K562 (cell line): ENCODE measurements at regions not wholly inside any gene's neighbourhood (a gene's known extent, or its start where the extent isn't known, plus 50 kb on each side); places are given as distances from the start of the nearest gene placed in this dataset.

Experiments used
- CBX5 ChIP-seq: IDR thresholded peaks from 2 replicates; pipeline ENCODE4 v1.6.1; 2014; ENCODE audit warnings: low read depth, borderline replicate concordance
- CEBPG ChIP-seq, 3 experiments: fragments of 200-800 bp in 1 of 3; sonication (Bioruptor generic) in 1 of 3; sonication (generic) in 1 of 3; formaldehyde crosslinking in 1 of 3; IDR thresholded peaks in 2 of 3; conservative IDR thresholded peaks in 1 of 3; 2 replicates each; pipeline versions ENCODE4 v1.6.1 to v1.8.0; 2016 to 2022; ENCODE audit warnings: missing compliant biosample characterization in 2 of 3, missing genetic modification characterization in 2 of 3, mild to moderate bottlenecking in 1 of 3, missing genetic modification reagents in 1 of 3
- EZH2 ChIP-seq: IDR thresholded peaks from 2 replicates; pipeline ENCODE4 v1.6.1; 2012; ENCODE audit warnings: low read depth, mild to moderate bottlenecking, inconsistent platforms, low read length, borderline replicate concordance
- POLR2A ChIP-seq: fragments of 450-650 bp; conservative IDR thresholded peaks from 2 replicates; pipeline ENCODE4 v1.6.1; 2016
- RFX5 ChIP-seq: IDR thresholded peaks from 2 replicates; pipeline ENCODE4 v1.6.1; 2011; ENCODE audit warnings: low read depth, mild to moderate bottlenecking, improper control_type of control experiment, low read length
- SAP30 ChIP-seq: fragments of 200-600 bp; sonication (generic); IDR thresholded peaks from 2 replicates; pipeline ENCODE4 v1.6.1; 2012; ENCODE audit warnings: borderline replicate concordance, low read depth, mild to moderate bottlenecking, moderate library complexity, low read length, control low read depth, inconsistent platforms; ENCODE audit not compliant: insufficient read depth, poor library complexity, severe bottlenecking
- TAF1 ChIP-seq: IDR thresholded peaks from 2 replicates; pipeline ENCODE4 v1.6.1; 2011; ENCODE audit warnings: mild to moderate bottlenecking, low read length, moderate library complexity; ENCODE audit not compliant: insufficient read depth, control insufficient read depth, severe bottlenecking; ENCODE audit errors: extremely low read depth
- ZFP36 ChIP-seq: fragments of 150-350 bp; IDR thresholded peaks from 2 replicates; pipeline ENCODE4 v1.6.1; 2018; ENCODE audit warnings: low read length, low read depth; ENCODE audit not compliant: partially characterized antibody
- ZNF766 ChIP-seq: fragments of 200-800 bp; sonication (Bioruptor generic); conservative IDR thresholded peaks from 2 replicates; pipeline ENCODE4 v1.6.1; 2016; ENCODE audit warnings: missing genetic modification characterization, missing compliant biosample characterization
- TF ChIP-seq, protein P1 (sequence below), 3 experiments: IDR thresholded peaks in 2 of 3; conservative IDR thresholded peaks in 1 of 3; 2 replicates each; pipeline ENCODE4 v1.5.1; 2011 to 2012; ENCODE audit warnings: low read length in 3 of 3, mild to moderate bottlenecking in 3 of 3, control low read depth in 2 of 3, improper control_type of control experiment in 1 of 3, inconsistent platforms in 1 of 3, low read depth in 1 of 3, mixed read lengths in 1 of 3, moderate library complexity in 1 of 3; ENCODE audit not compliant: insufficient read depth in 2 of 3
- TF ChIP-seq, protein P2 (sequence below), 3 experiments: fragments of 200-800 bp in 1 of 3; sonication (Bioruptor generic) in 1 of 3; sonication (generic) in 1 of 3; formaldehyde crosslinking in 1 of 3; IDR thresholded peaks; 2 replicates each; pipeline versions ENCODE4 v1.6.1 to v1.8.0; 2016 to 2022; ENCODE audit warnings: mild to moderate bottlenecking in 2 of 3, missing compliant biosample characterization in 2 of 3, missing genetic modification characterization in 2 of 3, missing genetic modification reagents in 1 of 3
- TF ChIP-seq, protein P3 (sequence below): fragments of 450-650 bp; IDR thresholded peaks from 2 replicates; pipeline ENCODE4 v1.6.1; 2017; ENCODE audit warnings: mild to moderate bottlenecking, moderate library complexity
- TF ChIP-seq, protein P4 (sequence below): sonication (generic); formaldehyde crosslinking; IDR thresholded peaks from 2 replicates; pipeline ENCODE4 v1.4.0; 2020; ENCODE audit warnings: mild to moderate bottlenecking, missing genetic modification reagents

DNA sequence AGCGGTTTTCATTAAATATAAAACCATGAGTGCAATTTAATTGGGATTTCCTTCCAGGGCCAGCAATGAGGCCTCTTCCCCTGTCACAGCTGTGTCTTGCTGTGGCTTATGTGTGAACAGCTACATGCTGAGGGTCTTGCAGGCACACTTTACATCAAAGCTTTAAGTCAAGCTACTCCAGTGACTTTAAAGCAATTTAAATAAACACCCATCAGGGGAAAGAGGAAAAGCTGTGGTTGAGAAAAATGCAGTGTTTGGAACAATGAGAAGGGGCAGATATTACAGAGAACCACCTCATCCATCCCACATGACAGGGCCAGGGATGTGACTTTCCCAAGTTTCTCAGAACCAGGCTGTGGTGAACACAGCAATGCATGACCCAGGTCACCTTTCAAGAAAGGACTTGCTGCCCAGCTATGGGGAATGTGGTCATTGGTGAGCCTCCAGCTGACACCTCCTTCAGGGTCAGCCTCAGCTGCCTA is 115.9 kb upstream of the LPAR1 start:
- TF ChIP-seq TAF1 (no peak), ZNF766 (CRISPR knock-in tag) (no peak), POLR2A (no peak), CBX5 (no peak), CEBPG (CRISPR knock-in tag; IDR thresholded peaks at IDR 0.05) (no peak), CEBPG (tag; conservative IDR thresholded peaks at IDR 0.05 in 1 of 2, IDR thresholded peaks at IDR 0.05 in 1 of 2) (no peak), EZH2 (no peak), ZFP36 (no peak), RFX5 (no peak), SAP30 (no peak)
- TF ChIP-seq, protein P1, sequence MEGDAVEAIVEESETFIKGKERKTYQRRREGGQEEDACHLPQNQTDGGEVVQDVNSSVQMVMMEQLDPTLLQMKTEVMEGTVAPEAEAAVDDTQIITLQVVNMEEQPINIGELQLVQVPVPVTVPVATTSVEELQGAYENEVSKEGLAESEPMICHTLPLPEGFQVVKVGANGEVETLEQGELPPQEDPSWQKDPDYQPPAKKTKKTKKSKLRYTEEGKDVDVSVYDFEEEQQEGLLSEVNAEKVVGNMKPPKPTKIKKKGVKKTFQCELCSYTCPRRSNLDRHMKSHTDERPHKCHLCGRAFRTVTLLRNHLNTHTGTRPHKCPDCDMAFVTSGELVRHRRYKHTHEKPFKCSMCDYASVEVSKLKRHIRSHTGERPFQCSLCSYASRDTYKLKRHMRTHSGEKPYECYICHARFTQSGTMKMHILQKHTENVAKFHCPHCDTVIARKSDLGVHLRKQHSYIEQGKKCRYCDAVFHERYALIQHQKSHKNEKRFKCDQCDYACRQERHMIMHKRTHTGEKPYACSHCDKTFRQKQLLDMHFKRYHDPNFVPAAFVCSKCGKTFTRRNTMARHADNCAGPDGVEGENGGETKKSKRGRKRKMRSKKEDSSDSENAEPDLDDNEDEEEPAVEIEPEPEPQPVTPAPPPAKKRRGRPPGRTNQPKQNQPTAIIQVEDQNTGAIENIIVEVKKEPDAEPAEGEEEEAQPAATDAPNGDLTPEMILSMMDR (IDR thresholded peaks at IDR 0.05 in 2 of 3, conservative IDR thresholded peaks at IDR 0.05 in 1 of 3; ENCODE audit: insufficient read depth in 2 of 3, low read depth in 1 of 3, low read length in 3 of 3) = no peak
- TF ChIP-seq, protein P2, sequence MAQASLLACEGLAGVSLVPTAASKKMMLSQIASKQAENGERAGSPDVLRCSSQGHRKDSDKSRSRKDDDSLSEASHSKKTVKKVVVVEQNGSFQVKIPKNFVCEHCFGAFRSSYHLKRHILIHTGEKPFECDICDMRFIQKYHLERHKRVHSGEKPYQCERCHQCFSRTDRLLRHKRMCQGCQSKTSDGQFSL (CRISPR knock-in tag; IDR thresholded peaks at IDR 0.05) = no peak
- TF ChIP-seq, protein P2 (tag; IDR thresholded peaks at IDR 0.05) = no peak
- TF ChIP-seq, protein P3, sequence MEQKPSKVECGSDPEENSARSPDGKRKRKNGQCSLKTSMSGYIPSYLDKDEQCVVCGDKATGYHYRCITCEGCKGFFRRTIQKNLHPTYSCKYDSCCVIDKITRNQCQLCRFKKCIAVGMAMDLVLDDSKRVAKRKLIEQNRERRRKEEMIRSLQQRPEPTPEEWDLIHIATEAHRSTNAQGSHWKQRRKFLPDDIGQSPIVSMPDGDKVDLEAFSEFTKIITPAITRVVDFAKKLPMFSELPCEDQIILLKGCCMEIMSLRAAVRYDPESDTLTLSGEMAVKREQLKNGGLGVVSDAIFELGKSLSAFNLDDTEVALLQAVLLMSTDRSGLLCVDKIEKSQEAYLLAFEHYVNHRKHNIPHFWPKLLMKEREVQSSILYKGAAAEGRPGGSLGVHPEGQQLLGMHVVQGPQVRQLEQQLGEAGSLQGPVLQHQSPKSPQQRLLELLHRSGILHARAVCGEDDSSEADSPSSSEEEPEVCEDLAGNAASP = no peak
- TF ChIP-seq, protein P4, sequence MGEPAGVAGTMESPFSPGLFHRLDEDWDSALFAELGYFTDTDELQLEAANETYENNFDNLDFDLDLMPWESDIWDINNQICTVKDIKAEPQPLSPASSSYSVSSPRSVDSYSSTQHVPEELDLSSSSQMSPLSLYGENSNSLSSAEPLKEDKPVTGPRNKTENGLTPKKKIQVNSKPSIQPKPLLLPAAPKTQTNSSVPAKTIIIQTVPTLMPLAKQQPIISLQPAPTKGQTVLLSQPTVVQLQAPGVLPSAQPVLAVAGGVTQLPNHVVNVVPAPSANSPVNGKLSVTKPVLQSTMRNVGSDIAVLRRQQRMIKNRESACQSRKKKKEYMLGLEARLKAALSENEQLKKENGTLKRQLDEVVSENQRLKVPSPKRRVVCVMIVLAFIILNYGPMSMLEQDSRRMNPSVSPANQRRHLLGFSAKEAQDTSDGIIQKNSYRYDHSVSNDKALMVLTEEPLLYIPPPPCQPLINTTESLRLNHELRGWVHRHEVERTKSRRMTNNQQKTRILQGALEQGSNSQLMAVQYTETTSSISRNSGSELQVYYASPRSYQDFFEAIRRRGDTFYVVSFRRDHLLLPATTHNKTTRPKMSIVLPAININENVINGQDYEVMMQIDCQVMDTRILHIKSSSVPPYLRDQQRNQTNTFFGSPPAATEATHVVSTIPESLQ (CRISPR knock-in tag) = no peak
